Choroid plexus epithelial cell (primary cell): ENCODE measurements at regions not wholly inside any gene's neighbourhood (a gene's known extent, or its start where the extent isn't known, plus 50 kb on each side); places are given as distances from the start of the nearest gene placed in this dataset.
A peak's percentile ranks its signal among the peaks of the same experiment; 100 is the strongest.
"Not testable (repeated sequence)": the region's sequence is repeated elsewhere in the genome, so short reads cannot be mapped to it uniquely, and the experiment has no call there.

Source experiments
- DNase-seq: peaks from one replicate; pipeline ENCODE4 v3.0.0-alpha.2; 2010; ENCODE audit warnings: low read depth
- H3K4me3 ChIP-seq: 2 replicates; pipeline ENCODE4 v1.5.1; 2011; ENCODE audit warnings: low read depth, mild to moderate bottlenecking, control low read depth, low read length, moderate library complexity
- TF ChIP-seq, protein P1 (sequence below): conservative IDR thresholded peaks from 2 replicates; pipeline ENCODE4 v1.5.1; 2011; ENCODE audit warnings: low read depth, mild to moderate bottlenecking, control low read depth, inconsistent platforms, low read length, moderate library complexity

DNA sequence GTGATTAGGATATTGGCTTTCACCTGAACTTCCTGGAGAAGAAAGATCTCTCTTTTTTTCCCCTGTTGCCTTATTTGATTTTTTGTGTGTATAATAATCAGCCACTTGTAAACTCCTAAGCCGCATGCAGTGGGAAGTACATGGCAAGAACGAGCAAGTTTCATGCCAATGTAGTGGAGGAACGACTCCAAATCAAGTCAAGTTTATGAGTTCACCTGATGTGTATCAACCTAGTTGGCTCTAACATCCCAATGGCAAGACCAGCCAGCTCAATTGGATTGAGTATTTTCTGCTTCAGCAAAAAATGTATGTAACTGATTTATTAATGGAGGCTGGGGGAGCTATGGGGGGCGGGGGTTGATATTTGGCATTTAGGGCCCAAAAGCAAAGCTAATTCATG lies 65.5 kb upstream of the LYZL1 start:
- no peak overlapping the region for H3K4me3 ChIP-seq
- no peak for DNase-seq
- TF ChIP-seq, protein P1, sequence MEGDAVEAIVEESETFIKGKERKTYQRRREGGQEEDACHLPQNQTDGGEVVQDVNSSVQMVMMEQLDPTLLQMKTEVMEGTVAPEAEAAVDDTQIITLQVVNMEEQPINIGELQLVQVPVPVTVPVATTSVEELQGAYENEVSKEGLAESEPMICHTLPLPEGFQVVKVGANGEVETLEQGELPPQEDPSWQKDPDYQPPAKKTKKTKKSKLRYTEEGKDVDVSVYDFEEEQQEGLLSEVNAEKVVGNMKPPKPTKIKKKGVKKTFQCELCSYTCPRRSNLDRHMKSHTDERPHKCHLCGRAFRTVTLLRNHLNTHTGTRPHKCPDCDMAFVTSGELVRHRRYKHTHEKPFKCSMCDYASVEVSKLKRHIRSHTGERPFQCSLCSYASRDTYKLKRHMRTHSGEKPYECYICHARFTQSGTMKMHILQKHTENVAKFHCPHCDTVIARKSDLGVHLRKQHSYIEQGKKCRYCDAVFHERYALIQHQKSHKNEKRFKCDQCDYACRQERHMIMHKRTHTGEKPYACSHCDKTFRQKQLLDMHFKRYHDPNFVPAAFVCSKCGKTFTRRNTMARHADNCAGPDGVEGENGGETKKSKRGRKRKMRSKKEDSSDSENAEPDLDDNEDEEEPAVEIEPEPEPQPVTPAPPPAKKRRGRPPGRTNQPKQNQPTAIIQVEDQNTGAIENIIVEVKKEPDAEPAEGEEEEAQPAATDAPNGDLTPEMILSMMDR, result no peak

DNA sequence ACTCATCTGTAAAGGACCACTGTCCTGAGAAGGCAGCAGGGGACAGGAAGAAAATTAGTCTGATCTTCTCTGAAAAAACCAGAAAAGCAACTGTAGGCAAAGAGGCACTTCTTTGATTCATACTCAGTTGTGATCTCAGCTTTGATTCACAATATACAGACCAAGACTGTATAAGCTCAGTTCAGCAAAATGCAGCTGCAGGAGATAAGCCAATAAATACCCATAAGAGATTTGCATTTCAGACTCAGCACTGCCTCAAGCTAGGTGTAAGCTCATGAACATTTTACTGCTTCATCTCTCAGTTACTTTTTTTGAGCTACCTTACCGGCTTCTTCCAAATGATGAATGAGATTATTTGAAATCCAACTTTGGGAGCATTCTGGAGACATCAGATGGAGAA lies 64.2 kb upstream of the LYZL1 start:
- no peak overlapping the region for H3K4me3 ChIP-seq
- no peak for DNase-seq
- TF ChIP-seq, protein P1, result no peak

DNA sequence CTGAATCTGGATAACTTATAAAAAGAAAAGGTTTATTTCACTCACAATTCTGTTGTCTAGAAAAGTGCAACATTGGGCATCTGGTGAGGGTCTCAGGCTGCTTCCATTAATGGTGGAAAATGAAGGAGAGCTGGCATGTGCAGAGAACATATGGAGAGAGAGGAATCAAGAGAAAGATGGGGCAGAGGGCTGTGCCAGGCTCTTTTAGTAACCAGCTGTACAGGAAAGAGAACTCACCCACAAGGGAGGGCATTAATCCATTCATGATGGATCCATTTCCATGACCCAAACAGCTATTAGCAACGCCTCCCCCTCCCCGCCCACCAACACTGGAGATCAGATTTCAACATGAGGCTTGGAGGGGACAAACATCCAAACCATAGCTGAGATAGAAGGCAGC lies 61.7 kb upstream of the LYZL1 start:
- no peak for DNase-seq
- H3K4me3 ChIP-seq, result no peak overlapping the region
- TF ChIP-seq, protein P1, result no peak

DNA sequence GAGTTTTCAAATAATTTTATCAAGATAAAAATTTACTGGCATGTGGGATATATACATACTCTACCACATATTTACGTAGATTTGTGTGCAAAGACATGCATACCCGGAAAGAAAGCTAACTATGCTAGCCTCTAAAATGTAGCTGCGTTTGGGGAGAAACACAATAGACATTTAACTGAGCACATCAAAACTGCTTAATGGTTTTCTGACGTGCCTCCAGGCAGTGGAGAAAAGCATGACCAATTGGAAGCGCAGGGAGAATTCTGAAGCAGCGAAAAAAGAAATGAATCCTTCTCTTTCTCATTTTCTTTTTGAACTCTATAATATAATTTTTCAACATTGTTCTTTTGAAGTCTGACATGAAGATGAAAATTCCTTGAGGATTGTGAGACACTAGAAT lies 60.3 kb upstream of the LYZL1 start:
- no peak overlapping the region for H3K4me3 ChIP-seq
- TF ChIP-seq, protein P1, result no peak
- no peak for DNase-seq

DNA sequence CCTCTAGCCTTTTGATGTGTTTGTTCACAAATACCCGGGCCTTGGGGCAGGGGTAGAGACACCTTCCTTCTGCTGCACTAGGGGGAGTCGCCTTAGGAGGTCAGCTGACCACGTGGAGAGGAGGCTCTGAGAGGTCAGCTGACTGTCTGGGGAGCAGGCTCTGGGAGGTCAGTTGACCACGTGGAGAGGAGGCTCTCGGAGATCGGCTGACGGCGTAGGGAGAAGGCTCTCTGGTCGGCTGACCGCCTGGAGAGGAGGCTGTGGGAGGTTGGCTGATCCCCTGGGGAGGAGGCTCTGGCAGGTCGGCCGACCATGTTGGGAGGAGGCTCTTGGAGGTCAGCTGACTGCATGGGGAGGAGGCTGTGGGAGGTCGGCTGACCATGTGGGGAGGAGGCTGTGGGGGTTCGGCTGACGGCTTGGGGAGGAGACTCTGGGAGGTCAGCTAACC lies 59.6 kb upstream of the LYZL1 start:
- DNase-seq, result no peak
- TF ChIP-seq, protein P1, result no peak
- no peak overlapping the region for H3K4me3 ChIP-seq

DNA sequence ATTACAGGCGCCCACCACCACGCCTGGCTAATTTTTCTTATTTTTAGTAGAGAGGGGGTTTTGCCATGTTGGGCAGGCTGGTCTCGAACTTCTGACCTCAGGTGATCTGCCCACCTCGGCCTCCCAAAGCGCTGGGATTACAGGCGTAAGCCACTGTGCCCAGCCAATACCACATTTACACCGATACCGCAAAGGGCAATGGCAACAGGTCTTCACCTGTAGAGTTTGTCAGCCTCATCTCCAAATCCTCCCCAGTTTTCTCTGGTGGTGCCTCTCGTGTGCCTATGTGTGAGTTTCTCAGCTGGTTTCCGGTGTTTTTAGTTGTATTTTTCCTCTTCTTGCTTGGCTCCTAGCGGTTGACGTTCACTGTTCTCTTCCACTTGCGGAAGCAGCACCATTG lies 52.0 kb upstream of the LYZL1 start:
- not testable (repeated sequence) for H3K4me3 ChIP-seq, DNase-seq

DNA sequence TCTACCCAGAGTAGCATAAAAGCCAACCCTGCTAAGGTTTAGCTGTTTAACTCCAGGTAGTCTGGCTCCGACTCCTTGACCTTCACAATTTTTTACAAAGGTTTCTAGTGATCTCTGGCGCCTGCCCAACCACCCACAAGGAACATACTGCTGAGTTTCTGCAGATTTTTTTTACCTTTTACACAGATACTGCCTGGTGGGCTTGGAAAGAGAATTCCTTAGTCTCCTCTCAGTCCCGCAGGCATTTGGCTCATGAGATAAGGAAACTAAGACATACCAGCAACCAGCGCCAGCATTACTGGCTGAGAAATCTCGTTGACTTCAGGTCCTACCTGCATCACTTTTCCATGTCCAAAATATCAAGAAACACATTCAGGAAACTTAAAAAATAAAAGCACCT lies 51.1 kb upstream of the LYZL1 start:
- TF ChIP-seq, protein P1, result no peak
- H3K4me3 ChIP-seq, result no peak overlapping the region
- DNase-seq, result peak; percentile 52
